ENCODE measurements at regions not wholly inside any gene's neighbourhood (a gene's known extent, or its start where the extent isn't known, plus 50 kb on each side); places are given as distances from the start of the nearest gene placed in this dataset.

DNA sequence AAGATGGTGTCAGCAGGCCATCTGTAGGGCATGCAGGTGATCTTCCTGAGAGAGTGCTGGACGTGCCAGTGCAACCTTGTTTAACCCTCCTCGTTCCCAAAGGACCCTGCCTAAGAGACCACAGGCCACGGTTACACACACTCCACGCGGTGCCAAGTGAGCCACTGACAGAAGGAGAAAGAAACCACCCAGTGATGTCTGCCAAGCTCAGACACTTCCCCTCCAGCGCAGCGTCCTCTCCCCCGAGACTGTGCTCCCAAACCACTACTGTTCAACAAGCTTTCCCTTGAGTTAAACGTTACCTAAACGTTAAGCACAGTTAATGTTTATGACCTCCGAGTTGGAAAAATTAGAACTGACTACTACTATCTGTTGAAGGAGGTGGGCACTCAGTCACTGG lies 119.1 kb upstream of the NCK2 start:
- DNase-seq (ENCODE audit: extremely low read depth, low read depth), result no peak

DNA sequence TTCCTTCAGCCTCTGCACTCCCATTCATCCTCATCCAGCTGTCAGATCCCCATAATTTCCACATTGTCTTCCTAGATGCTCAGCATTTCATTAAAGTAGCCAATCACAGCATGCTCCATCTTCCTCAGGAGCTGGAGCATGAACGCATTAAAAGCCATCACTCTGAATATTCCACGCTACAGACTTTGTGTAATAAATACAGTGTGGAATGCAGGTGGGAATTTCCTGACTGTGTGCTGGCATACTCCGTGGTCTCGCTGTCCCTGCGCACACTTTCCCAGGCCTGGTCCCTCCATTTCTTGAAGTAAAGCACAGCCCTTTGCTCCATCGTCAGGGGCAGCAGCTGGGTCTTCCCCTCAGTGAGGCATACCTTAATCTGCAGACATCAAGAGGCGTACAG lies 123.7 kb upstream of the NCK2 start:
- DNase-seq (ENCODE audit: extremely low read depth, low read depth), result no peak

DNA sequence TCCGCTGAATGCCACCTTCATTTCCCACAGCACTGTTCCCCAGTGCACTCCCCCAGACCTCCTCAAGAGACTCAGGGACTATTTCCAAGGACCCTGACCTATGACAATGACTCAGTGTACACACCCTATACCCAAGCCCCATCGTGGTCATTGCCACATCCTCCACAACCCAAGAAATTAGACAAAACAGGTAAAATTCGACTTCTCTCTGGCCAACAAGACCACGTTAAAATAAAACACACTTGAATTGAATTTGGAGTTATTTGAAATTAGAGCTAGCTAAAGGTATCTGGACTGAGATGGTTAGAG lies 126.4 kb upstream of the NCK2 start:
- no peak for DNase-seq (ENCODE audit: extremely low read depth, low read depth)

DNA sequence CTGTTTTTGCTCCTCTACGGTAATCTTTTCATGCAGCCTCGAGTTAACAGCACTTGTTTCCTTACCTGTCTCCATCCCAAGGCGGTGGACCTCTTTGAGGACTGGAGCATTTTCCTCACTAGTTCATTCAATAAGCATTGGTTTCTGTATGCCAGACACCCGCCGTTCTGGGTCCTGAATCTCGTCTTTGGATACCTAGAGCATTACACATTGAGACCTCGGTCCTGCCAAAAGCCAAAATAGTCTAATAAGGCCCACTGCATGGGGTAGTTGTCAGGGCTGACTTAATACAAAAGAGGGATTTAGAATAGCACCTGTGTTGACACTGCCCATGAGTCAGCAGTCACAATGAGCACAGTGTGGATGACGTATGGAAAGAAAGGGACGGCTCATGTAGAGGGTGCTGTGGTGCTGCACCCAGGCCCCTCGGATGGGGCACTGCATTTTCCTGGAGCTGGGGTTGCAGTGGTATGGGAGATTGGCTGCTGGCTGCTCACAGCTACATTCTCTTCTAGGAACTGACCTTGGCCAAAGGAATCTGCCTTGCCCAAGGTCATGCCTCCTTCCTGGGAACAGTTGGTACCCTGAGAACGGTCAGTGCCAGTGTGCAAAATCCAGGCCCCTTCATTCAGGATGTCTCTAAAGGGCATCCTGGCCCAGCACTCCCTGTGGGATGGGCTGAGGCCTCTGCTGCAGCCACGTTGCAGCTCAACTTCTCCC lies 126.9 kb upstream of the NCK2 start:
- DNase-seq (ENCODE audit: extremely low read depth, low read depth), result no peak

DNA sequence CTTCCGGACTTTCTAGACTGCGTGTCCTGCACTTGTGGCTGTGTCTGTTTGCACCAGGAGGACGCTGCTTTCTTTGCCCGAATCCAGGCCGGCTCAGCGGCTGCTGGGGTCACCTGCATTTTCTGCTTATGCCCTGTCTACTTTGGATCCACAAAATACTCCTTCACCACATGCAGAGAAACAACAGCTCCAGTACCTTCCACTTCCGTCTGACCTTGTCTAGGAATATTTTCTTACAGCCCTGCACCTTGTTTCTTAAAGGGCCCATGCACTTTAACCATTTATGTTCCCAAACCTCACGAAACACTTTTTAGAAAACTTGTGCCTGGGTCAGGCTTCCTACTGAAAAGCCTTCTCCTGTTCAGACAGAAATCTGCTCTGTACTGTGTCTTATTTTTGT lies 129.4 kb upstream of the NCK2 start:
- DNase-seq (ENCODE audit: extremely low read depth, low read depth), result no peak

DNA sequence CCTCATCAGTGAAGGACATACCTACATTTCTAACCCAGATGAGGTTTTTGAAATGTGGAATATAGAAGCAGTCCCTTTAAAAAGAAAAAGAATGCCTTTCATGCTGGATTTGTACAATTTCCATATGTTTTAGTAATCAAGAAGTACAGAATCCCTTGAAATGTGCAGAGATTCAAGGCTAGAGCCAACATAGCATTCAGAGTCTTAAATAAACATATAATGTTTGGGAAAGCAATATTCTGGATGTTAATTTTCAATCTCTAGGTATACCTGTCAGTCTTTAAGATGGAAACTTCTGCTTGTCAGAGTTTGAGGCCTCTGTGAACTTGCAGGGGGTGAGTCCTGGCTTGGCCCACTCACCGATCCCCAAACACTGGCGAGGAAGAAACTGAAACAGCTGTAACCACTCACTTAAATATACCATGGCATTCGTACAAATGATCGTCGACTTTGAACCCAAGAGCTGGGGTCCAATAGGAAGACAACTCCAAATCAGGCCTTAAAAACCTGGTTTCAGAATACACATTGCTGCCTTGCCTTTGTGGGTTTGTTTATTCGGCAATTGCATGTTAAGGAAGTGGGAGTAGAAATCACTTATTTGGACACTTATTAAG lies 132.8 kb upstream of the NCK2 start:
- no peak for DNase-seq (ENCODE audit: extremely low read depth, low read depth)

DNA sequence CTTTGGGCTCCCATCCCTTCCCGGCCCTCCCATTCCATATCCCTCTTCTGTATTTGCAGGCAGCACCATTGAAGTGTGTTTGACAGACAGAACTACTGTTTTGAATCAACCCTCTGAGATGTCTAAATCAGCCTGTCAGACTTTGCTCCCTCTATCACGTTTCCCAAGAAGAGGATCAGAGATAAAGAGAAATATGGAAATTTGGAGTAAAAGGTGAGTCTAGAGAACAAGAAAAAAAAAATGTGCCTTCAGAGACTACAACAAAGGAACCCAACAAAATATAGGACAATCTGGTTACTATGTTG lies 133.4 kb upstream of the NCK2 start:
- DNase-seq (ENCODE audit: extremely low read depth, low read depth), result no peak

DNA sequence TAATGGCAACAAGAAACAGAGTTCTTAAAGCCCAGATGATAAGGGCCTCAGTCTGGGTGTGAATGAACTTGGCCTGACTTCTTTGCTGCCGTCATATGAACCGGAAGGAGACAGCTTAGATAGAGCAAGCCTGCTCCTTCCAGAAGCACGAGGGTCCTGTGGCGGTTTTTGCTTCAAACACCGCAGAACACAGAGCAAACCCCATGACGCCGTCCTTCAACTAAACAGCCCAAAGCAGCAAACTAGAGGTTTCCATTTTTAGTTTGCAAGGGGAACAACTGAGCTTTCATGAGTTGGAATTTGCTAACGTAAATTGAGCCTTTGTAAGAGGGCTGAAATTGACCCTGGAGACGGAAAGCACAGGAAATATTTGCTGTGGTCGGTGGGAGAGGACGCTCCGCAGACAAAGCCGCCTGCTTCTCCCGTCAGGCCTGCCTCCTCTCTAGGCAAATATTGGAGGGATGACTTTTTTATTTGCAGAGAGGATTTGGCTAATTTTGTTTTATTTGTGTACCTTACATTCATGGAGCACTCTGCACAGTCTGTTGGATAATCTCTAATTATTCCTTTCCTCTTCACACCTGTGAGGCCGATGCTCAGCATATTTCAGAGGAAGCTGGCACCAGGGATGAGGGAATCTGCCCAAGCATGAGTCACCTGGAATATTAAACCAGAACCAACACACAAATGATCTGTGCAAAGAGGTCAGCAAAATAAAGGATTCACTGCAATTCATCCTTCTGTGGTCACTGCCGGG lies 134.0 kb upstream of the NCK2 start:
- no peak for DNase-seq (ENCODE audit: extremely low read depth, low read depth)

DNA sequence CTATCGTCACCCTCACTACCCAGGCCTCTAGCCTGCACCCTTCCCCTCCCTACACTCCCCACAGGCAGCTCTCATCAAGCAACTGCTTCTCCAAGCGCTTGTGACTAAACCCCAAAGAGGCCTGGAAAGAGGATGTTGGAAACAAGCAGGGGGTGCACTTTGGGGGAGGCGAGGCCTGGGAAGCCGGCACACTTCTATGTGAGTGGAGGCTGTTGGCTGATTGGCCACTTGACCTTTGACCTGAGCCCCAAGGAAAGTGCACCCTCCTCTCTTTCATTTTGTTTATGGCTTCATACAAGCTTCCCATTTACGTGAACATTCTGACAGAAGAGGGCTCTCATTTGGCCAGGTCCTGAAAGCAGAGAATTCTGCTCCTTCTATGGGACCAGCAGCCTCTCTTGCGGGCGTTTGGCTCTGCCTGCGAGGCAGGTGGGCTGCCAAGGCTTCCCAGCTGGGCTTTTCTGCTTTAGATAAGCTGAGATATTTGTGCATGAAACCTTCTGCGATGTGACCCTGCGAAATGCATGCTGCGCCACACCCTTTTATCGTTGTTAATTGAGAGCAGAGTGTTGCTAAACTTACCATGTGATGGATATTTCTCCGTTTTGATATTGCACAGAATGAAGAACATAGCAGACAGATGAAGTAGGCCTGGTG lies 134.8 kb upstream of the NCK2 start:
- no peak for DNase-seq (ENCODE audit: extremely low read depth, low read depth)

DNA sequence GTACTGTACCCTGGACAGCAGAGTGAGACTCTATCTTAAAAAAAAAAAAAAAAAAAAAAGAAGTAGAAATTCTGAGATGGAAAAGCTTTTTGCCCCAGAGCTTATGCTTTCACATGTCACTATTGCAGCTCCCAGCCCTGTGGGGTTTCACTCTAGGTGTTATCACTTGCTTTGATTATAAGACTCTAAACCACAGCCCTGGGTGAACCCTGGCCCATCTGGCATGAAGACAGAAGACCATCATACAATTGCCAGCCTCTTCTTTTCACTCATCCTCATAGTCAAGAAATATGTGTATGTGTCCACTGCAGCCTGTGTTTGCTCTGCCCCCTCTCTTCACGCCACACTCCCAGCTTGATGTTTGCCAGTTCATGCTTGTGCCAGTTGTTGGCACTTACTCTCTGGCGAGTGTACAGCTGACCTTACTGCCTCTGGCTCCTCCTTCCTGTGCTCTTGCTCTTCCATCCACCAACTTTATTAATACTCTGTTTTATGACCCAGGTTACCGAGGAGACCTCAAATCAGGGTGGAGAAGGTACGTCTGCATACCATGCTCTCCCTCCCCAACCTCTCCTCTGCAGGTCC lies 136.7 kb upstream of the NCK2 start:
- DNase-seq (ENCODE audit: extremely low read depth, low read depth), result no peak

DNA sequence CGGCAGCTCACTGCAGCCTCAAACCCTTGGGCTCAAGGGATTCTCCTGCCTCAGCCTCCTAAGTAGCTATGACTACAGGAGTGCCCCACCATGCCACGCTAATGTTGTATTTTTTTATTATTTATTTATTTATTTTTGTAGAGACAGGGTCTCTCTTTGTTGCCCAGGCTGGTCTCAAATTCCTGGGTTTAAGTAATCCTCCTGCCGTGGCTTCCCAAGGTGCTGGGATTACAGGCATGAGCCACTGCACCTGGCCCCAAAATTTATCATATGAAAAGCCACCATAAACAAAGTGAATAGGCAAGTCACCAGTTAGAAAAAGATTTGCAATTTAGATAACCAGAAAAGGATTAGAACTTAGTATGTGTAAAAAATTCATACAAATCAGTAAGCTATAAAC lies 138.6 kb upstream of the NCK2 start:
- no peak for DNase-seq (ENCODE audit: extremely low read depth, low read depth)

DNA sequence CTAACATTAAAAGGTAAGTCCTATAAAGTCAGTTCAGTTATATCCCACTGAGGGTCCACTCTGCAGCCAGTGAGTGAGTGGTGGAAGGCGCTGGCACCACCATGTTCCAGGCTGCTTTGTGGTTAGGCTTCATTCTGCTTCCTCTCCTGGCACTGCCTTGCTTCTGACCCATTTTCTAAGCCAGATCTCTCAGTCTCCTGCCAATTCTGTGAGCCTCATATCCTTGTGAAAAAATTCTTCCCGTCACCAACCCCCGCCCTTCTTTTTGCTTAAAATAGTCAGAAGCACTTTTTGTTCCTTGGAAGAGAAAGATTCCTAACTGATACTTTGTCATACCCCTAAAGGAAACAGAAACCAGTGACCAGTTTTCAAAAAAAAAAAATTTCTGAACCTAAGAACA lies 139.8 kb upstream of the NCK2 start:
- DNase-seq (ENCODE audit: extremely low read depth, low read depth), result no peak

DNA sequence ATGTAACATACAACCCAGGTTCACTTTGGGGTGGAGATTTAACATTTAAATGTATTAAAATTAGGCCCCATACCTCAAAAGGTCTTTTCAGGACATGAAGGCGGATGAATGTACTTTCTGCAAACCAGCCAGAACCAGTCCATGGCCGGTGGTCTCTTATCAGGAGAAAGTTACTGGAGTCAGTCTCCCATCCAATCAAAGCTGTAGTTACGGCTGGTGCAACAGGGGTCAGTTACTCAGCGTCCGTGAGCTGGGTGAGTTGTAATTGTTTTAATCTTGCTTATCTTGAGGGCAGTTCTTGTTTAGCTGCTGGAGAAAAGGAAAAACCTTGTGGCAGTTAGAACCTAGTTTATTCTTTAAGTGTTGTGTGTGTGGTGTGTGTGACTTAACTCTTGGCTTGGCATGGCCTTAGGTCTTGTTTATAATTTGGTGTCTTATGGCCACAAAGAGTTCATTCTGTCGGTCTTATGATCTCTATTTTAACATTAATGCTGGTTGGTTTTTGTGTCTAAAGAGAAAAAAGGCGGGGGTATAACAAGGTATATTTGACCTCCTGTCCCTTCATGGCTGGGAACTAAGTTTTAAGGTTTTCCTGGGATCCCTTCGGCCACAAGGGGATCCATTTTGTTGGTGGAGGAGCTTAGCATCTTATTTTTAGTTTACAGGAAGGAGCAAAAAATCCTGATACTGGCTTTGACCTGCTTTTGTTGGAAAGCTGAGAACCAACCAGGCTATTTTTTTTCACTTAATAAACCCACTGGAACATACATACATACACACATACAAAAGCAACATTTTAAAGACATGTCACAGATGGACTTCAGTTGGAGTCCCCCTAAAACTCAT lies 143.5 kb upstream of the NCK2 start:
- no peak for DNase-seq (ENCODE audit: extremely low read depth, low read depth)

DNA sequence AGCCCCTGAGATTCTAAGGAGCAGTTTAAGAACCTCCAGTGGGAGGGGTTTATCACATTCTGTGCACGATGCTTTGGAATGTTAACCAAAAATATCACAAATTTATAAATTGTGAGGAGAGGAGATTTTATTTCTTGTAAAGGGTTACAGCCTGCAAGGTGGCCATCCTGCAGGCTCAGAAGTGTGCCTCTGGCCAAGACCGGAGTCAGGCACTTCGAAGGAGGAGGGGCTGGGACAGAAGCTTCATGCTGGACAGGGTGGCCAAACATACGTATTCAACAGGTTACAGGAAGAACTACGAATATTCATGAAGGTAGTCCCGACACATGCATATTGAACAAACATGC lies 144.1 kb upstream of the NCK2 start:
- no peak for DNase-seq (ENCODE audit: extremely low read depth, low read depth)

DNA sequence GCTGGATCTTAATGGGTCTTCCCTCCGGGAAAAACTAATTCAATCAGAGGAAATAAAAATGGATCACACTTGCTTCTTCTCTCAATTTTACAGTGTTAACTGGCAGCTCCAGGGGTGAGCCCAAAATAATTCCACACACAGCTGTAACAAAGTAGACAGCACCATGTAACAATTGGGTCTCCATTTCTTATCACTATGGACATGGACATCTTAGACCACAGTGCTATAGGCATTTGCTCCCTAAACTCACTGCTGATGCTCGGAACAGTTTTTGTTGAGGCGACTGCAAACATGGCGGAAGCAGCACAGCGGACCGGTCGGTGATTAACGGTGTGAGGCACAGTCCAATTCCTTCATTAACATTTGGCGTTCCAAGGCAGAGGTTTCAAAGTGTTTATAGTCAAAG lies 144.7 kb upstream of the NCK2 start:
- DNase-seq (ENCODE audit: extremely low read depth, low read depth), result no peak

DNA sequence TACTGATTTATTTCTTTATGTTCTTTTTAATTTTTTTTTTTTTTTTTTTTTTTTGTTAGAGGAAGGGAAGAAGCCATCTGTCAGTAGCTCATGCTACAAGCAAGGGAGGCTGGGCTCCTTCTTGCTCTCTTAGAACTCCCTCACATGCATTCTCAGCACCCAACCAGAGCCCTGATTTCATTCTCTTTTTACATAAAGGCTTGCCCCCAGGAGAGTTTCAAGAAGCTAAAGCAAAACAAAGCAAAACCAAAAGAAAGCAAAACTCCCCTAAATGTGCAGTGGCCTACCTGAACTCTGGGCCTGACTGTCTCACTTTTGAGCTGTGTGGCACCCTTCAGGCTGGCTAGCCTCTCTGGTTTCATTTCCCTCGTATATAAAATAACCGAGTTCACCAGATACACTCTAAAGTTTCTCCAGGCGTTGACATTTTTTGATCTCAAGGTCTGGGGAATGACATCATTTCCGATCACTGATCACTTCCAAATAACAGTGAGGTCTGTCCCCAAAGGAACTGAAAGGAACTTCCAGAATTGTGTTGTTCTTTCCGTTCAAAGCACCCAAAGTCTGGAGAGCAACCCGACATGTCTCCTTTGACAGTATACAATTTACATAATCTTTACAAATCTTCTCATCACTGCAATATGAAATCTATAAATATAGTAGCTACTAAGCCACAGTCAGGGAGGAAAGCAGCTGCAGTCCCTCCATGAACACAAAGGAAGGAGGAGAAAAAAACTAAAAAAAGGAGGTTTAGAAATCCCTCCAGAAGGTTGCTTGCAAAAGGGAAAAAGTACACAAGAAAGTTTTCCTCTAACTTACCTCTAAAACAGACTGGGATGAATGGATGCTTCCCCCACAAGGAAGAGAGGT lies 145.6 kb upstream of the NCK2 start:
- no peak for DNase-seq (ENCODE audit: extremely low read depth, low read depth)

DNA sequence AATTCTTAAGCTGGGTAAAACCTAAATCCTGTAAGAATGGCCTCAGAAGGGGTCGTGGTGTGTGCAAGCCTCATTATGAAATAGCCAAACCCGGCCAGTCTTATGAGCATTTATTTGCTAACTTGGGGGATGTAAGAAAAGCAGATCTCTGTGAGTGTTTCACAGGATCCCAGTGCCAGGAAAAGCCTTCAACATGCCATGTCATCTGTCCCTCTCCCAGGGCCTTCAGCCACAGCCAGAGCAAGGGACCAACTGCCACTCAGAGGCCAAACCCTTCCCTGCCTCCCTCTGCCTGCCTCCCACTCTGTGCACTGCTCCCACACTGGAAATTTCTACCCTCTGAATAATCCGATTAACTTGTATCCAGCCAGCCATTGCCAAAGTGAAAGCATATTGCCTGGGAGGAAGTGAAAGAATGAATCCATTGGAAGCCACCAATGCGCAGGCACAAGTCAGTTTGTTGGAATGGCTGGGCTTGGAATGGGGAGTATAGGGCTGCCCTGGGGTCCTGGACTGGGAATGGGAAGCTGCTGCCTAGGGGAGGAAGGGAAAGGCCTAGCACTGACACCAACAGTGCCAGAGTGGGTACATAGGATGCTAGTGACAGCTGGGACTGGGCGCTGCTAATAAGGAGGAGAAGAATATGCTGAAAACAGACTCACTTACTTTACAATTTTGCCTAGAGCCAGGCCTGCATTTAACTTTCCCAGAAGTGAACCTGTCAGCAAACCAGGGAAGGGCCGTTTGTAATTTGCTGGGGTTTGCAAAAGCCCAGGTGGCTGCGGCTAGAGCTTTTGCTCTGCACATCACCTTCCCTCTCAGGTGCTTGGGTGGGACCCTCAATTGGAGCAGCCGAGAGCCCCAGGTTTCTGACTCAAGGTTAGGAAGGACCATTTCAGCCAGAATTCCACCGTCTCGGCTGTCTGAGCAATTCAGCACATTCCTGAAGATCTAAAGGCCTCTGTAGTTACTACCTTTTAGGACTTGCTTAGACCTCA lies 146.6 kb upstream of the NCK2 start:
- no peak for DNase-seq (ENCODE audit: extremely low read depth, low read depth)

DNA sequence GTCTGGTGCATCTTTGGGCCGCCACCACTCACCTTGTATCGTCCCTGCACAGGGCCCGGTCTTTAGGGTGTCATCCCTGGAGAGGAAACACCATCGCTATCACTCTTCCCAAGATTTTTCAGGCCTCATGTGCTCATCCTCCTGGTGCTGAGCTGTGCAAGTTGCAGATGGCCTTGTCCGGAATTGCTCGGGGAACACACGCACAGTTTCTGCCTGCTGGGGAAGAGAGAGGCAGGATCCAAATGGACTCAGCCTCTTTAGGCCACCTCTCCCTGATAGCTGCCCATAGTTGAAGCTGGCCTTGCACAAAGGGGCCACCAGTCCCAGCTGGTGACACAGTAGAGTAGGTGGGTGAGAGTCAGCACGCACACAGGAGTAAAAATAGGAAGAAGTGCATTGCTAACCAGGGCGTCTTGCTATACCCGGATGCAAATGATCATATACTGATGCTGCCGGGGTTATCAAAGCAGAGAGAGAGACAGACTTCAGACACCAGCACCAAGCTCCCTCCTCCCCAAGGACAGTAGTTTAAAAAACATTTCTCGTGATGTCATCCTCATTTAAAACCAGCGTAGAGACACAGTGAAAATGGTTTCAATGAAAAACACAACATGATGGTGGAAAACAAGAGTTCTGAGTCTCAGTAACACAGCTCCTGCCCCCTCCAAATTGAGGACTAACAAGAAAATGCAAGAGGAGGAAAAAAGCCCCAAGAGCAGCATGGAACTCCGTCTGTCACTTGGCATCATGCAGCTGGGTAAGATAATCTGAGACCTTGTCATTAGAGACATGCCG lies 147.5 kb upstream of the NCK2 start:
- DNase-seq (ENCODE audit: extremely low read depth, low read depth), result no peak

Data from NCI-H460 (cell line).